Activated CD4-positive, alpha-beta T cell treated with anti-CD3 and anti-CD28 coated beads, Interleukin-2, amount 10 ng/mL, durations not matched to agents 7 days and 5 days (primary cell): ENCODE measurements at regions not wholly inside any gene's neighbourhood (a gene's known extent, or its start where the extent isn't known, plus 50 kb on each side); places are given as distances from the start of the nearest gene placed in this dataset.

ENCODE experiments used
- CTCF ChIA-PET: fragments of 350-600 bp; sonication (Branson Sonifier 250); formaldehyde crosslinking; loops from one replicate; lab custom pipeline; 2021; ENCODE audit warnings: antibody characterized with exemption; lab: Charles Lee
- POLR2A ChIA-PET: fragments of 350-600 bp; sonication (Branson Sonifier 250); formaldehyde crosslinking; loops from one replicate; lab custom pipeline; 2021; ENCODE audit warnings: antibody characterized with exemption; lab: Charles Lee
- DNase-seq: peaks from one replicate; pipeline ENCODE4 v3.0.0-alpha.2; 2020
- H3K27ac Mint-ChIP-seq: one replicate; pipeline ENCODE4 v1.8.0; 2021; ENCODE audit warnings: mild to moderate bottlenecking, moderate library complexity, mixed read lengths
- H3K27me3 Mint-ChIP-seq: one replicate; pipeline ENCODE4 v1.8.0; 2021; ENCODE audit warnings: mixed read lengths
- H3K36me3 Mint-ChIP-seq: one replicate; pipeline ENCODE4 v1.8.0; 2021; ENCODE audit warnings: low read depth, mixed read lengths
- H3K4me1 Mint-ChIP-seq: one replicate; pipeline ENCODE4 v1.8.0; 2021; ENCODE audit warnings: mixed read lengths
- H3K4me3 Mint-ChIP-seq: one replicate; pipeline ENCODE4 v1.8.0; 2021; ENCODE audit warnings: mild to moderate bottlenecking, moderate library complexity, mixed read lengths
- H3K9me3 Mint-ChIP-seq: one replicate; pipeline ENCODE4 v1.8.0; 2021; ENCODE audit warnings: mixed read lengths

DNA sequence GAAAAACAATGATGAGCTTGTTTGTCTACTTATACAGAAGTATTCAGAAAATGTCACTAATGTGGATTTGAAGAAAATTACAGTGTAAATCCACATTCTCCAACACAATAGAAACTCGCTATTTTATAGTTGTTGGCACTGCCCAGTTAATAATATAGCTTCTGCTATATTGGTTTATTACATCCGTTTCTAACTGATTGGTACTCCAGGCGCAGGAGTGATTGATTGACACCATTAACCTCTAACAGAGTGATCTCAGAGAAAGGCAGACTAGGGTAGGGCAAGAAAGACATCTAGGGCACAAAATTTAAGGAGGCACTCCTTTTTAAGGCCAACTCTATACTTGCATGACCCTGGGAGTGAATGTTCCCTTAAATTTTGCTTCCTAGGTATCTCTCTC, 84.0 kb upstream of the MIER3 start:
- POLR2A ChIA-PET: no interaction called here
- H3K9me3 Mint-ChIP-seq: no peaks in the 10 kb centered on the region
- no peaks in the 10 kb centered on the region for H3K36me3 Mint-ChIP-seq
- H3K4me1 Mint-ChIP-seq: peaks cover 3% of the 10 kb centered on the region
- no peak overlapping the region for H3K27ac Mint-ChIP-seq
- DNase-seq: no peak
- no peak overlapping the region for H3K4me3 Mint-ChIP-seq
- CTCF ChIA-PET: no interaction called here
- peaks cover 2% of the 10 kb centered on the region for H3K27me3 Mint-ChIP-seq

DNA sequence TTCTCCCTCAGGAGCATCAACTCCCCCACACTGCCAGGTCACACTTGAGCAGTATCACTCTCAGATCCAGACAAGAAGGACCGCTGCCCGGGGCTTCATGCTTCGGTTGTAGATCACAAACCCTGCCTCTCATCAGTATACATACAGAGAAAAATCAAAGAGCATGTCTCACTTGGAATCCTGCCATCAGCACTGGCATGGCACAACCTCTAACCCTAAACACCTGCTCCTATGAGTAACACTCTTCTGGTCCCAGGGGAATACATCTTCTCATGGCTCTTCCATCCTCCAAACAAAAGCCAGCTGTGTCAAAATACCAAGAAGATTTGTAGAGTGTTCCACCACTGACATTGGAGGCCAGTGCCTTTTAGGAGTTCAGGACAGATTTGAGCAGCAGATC, 84.8 kb upstream of the MIER3 start:
- H3K27ac Mint-ChIP-seq: no peak overlapping the region
- no peaks in the 10 kb centered on the region for H3K4me1 Mint-ChIP-seq
- ChIA-PET POLR2A (no interaction called here), CTCF (no interaction called here)
- no peaks in the 10 kb centered on the region for H3K36me3 Mint-ChIP-seq
- no peak overlapping the region for H3K4me3 Mint-ChIP-seq
- H3K9me3 Mint-ChIP-seq: no peaks in the 10 kb centered on the region
- no peak for DNase-seq
- peaks cover 2% of the 10 kb centered on the region for H3K27me3 Mint-ChIP-seq

DNA sequence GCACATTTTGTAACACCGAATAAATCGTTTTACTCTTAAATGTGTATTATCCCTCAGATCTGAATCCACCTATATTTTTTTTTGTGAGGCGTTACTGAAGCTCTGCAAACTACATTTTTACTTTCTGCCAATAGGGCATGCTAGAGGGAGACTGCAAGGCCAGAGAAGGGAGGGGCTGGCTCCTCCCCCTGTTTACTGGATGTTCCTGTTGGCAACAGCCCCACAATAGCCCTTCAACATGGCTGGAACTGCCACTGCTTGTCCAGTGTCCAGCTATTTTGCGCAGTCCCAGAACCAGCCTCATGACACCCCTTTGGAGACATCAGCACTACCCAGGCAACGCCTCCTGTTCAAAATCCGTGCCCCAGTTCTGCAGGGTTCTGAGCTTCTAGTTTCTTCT, 85.4 kb upstream of the MIER3 start:
- Mint-ChIP-seq H3K27ac (no peak overlapping the region), H3K9me3 (no peaks in the 10 kb centered on the region), H3K4me1 (no peaks in the 10 kb centered on the region), H3K36me3 (no peaks in the 10 kb centered on the region), H3K27me3 (peaks cover 2% of the 10 kb centered on the region), H3K4me3 (no peak overlapping the region)
- no peak for DNase-seq
- POLR2A ChIA-PET: no interaction called here
- CTCF ChIA-PET: no interaction called here

DNA sequence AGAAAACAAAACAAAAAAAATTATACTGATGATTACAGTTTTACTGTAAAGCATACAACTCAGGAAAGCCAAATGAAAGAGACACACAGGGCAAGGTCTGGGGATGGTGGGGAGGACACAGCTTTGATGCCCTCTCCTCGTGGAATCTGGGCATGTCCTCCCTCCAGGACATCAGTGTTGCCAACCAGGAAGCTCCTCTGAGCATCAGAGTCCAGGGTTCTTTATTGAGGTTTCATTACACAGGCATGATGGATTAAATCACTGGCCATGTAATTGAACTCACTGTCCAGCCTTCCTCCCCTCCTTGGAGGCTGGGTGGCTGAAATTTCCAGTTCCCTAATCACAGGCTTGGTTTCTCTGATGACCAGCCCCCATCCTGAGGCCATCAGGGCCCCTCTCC, 89.6 kb upstream of the MIER3 start:
- Mint-ChIP-seq H3K27ac (no peak overlapping the region), H3K27me3 (peaks cover 5% of the 10 kb centered on the region), H3K4me1 (no peaks in the 10 kb centered on the region), H3K9me3 (no peaks in the 10 kb centered on the region), H3K4me3 (no peak overlapping the region), H3K36me3 (no peaks in the 10 kb centered on the region)
- ChIA-PET CTCF (interaction anchor here (0.7 to 1.1 kb wide), 2 partner anchors 31 to 1597 kb away, joined by 3 read pairs; no protein-coding TSS in a partner anchor), POLR2A (no interaction called here)
- DNase-seq: no peak

DNA sequence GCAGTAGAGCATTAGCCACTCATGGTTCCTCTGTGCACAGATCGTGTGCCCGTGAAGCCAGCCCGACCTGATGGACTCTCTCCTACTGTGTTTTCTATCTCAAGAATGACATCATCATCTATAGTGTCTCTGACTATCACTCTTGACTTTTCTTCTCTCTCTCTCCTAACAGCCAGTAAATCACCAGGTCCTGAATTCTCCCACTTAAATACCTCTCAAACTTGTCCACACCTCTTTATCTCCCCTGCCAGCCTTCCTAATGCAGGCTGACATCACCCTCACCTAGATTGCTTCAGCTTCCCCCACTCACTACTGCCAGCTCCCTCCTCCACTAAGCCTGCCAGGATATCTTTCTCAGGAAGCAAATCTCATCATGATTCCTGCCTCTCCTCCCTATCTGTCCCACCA, 90.6 kb upstream of the MIER3 start:
- DNase-seq: no peak
- no peak overlapping the region for H3K4me3 Mint-ChIP-seq
- H3K27me3 Mint-ChIP-seq: peaks cover 5% of the 10 kb centered on the region
- ChIA-PET POLR2A (no interaction called here), CTCF (interaction anchor here (0.7 kb wide), 1 partner anchor 1598 kb away, joined by 3 read pairs; no protein-coding TSS in a partner anchor)
- no peaks in the 10 kb centered on the region for H3K9me3 Mint-ChIP-seq
- no peaks in the 10 kb centered on the region for H3K4me1 Mint-ChIP-seq
- no peaks in the 10 kb centered on the region for H3K36me3 Mint-ChIP-seq
- no peak overlapping the region for H3K27ac Mint-ChIP-seq

DNA sequence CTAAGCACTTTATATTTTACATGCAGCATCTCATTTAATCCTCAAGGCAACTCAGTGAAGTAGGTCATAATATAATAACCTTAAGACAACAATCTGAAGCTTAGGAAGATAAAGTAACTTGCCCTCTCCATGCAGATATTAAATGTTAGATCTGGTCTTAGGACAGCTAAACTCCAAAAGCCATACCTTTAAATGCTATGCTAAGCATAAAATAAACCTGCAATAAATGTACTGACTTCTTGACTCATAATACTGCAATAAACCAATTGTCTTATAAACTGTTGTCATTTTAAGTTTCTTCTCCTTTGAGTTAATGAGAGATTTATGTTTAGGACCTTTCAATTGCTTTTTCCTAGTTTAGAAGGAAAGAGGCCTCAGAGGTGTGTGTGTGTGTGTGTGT, 102.2 kb upstream of the MIER3 start:
- Mint-ChIP-seq H3K27me3 (no peaks in the 10 kb centered on the region), H3K4me3 (no peak overlapping the region), H3K9me3 (no peaks in the 10 kb centered on the region), H3K27ac (no peak overlapping the region), H3K36me3 (no peaks in the 10 kb centered on the region), H3K4me1 (peaks cover 2% of the 10 kb centered on the region)
- POLR2A ChIA-PET: no interaction called here
- DNase-seq: no peak
- CTCF ChIA-PET: interaction anchor here (0.5 kb wide), 1 partner anchor 187 kb away, joined by 3 read pairs; no protein-coding TSS in a partner anchor

DNA sequence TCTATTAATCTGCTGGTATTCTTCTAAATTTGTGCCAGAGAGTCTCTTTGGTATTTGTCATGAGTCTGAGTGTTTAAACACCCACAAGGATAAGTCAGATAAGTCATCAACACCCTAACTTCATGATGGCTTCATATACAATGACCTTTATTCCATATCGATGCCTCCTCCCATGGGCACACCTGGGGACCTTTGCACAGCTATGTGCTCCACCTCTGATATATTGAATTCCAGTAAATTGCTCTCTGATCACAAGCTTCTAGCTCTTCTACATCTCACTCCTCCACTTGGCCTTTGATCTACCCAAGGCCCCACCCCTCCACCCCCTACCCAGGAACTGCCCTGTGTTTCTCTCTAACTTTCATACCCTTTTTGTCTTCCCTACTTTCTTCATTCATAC, 102.7 kb upstream of the MIER3 start:
- H3K4me3 Mint-ChIP-seq: no peak overlapping the region
- ChIA-PET POLR2A (no interaction called here), CTCF (interaction anchor here (0.5 to 1.5 kb wide), 3 partner anchors 46 to 186 kb away, joined by 3 read pairs; no protein-coding TSS in a partner anchor)
- H3K27me3 Mint-ChIP-seq: no peaks in the 10 kb centered on the region
- H3K27ac Mint-ChIP-seq: no peak overlapping the region
- H3K4me1 Mint-ChIP-seq: peaks cover 2% of the 10 kb centered on the region
- no peak for DNase-seq
- no peaks in the 10 kb centered on the region for H3K36me3 Mint-ChIP-seq
- H3K9me3 Mint-ChIP-seq: no peaks in the 10 kb centered on the region

DNA sequence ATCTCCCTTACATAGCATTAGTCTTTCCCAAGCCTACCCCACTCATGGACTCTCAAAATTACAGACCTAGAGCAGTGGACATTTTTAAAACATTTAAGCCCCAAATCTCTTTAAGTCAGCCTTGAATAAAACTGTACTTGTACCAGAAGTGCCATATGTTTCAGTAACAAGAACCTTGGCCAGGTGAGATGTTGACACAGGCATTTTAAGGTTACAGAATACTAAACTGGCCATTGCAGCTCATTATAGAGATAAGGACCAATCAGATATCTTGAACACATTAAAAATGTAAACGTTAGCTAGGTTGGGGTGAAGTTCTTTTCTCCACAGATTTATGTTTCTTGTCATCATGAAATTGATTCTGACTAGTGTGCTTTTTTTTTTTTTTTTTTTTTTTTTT, 103.8 kb upstream of the MIER3 start:
- CTCF ChIA-PET: interaction anchor here (0.6 to 1.5 kb wide), 2 partner anchors 82 to 844 kb away, joined by 3 read pairs; no protein-coding TSS in a partner anchor
- POLR2A ChIA-PET: no interaction called here
- Mint-ChIP-seq H3K4me3 (no peak overlapping the region), H3K36me3 (no peaks in the 10 kb centered on the region), H3K4me1 (peaks cover 2% of the 10 kb centered on the region), H3K27ac (no peak overlapping the region), H3K27me3 (no peaks in the 10 kb centered on the region), H3K9me3 (no peaks in the 10 kb centered on the region)
- DNase-seq: no peak

DNA sequence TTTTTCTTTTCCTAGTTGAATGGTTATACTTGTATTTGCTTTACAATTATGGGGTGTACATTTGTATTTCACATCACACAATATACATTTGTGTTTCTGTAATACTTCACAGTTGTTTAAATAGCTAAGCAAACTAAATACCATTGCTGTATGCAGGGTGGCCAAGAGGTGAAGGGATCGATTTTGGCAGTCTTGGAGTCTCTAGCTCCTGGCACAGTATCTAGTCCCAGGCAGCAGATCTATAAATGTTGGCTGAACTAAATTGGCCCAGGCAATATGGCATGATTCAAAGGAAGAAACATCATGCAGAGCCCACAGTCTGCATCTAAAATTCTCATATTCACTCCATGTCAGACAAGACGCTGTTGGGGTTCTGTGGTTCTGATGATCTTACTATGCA, 110.1 kb upstream of the GPBP1 start:
- H3K36me3 Mint-ChIP-seq: no peaks in the 10 kb centered on the region
- POLR2A ChIA-PET: no interaction called here

DNA sequence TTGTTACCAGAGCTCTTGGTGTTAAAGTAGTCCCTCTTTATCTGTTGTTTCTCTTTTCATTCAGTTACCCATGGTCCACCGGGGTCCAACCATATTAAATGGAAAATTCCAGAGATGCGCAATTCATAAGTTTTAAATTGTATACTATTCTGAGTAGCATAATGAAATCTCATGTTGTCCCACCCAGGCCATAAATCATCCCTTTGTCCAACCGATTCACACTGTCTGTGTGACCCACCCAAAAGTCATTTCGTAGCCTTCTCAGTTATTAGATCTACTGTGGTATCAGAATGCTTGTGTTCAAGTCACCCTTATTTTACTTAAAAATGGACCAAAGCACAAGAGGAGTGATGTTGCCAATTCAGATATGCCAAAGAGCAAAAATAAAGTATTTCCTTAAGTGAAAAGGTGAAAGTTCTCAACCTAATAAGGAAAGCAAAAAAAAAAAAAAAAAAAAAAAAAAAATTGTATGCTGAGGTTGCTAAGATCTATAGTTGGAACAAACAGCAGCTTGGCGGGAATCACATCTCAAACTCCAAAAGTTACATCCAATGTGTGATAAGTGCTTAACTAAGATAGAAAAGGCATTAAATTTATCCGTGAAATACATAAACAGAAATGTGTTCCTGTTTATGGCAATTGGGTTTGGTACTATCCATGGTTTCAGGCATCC, 106.8 kb upstream of the GPBP1 start:
- peaks cover 3% of the 10 kb centered on the region for H3K36me3 Mint-ChIP-seq
- peaks cover 22% of the 10 kb centered on the region for H3K27me3 Mint-ChIP-seq
- no peak overlapping the region for H3K27ac Mint-ChIP-seq
- no peak overlapping the region for H3K4me3 Mint-ChIP-seq
- ChIA-PET CTCF (interaction anchor here (0.7 to 1.3 kb wide), 2 partner anchors 15 to 795 kb away, joined by 3 read pairs; no protein-coding TSS in a partner anchor), POLR2A (no interaction called here)
- H3K4me1 Mint-ChIP-seq: no peaks in the 10 kb centered on the region
- no peak for DNase-seq
- H3K9me3 Mint-ChIP-seq: peaks cover 19% of the 10 kb centered on the region

More for the DNA sequence above, 110.1 kb upstream of the GPBP1 start:
- Mint-ChIP-seq H3K27me3 (peaks cover 12% of the 10 kb centered on the region), H3K4me1 (no peaks in the 10 kb centered on the region), H3K4me3 (no peak overlapping the region), H3K27ac (no peak overlapping the region), H3K9me3 (peaks cover 11% of the 10 kb centered on the region)
- CTCF ChIA-PET: no interaction called here
- no peak for DNase-seq

DNA sequence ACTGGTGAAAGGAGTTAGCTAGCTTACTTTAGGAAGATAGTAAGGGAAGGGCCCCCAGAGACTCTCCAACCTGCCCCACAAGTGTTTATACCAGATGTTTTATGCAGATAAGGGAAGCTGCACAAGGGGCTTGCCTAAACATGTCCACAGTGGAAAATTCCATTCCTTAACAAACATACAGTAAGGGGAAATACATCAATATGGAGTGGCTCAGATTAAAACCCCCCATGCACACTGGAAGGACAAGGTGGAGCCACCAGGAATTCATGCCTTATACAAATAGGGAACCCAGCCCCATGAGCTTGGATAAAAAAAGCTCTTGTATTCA, 106.3 kb upstream of the GPBP1 start:
- H3K27me3 Mint-ChIP-seq: peaks cover 24% of the 10 kb centered on the region
- ChIA-PET POLR2A (no interaction called here), CTCF (interaction anchor here (0.7 to 1.3 kb wide), 2 partner anchors 14 to 795 kb away, joined by 3 read pairs; no protein-coding TSS in a partner anchor)
- H3K27ac Mint-ChIP-seq: no peak overlapping the region
- peaks cover 3% of the 10 kb centered on the region for H3K36me3 Mint-ChIP-seq
- H3K9me3 Mint-ChIP-seq: peaks cover 19% of the 10 kb centered on the region
- no peaks in the 10 kb centered on the region for H3K4me1 Mint-ChIP-seq
- DNase-seq: no peak
- H3K4me3 Mint-ChIP-seq: no peak overlapping the region

DNA sequence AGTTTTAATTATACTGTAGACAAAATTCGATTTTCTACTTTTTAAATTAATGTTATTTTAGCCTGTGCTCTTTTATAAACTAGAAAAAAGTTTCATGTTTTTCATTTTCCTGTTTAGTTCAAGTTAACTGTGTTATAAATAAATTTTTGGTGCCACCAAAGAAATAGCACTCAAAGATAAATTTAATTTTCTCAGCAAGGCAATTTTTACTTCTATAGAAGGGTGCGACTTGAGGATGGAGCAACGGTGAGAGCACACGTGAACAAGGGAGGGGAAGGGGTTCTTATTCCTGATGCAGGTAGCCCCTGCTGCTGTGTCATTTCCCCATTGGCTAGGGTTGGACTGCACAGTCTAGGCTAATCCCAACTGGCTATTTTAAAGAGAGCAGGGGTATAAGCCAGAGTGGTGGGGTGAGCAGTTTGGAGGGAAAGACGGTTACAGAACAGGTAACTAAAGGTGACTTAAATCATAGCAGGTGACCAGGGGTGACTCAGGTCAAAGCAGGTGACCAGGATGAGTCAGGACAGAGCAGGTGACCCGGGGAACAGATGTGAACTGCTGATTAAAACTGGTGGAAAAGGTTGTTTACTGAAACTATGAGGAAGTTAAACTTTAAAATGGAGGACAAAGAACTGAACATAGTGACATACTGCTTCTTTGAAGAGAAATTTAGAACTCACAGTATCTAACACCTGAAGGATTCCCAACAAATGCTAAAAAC, 104.6 kb upstream of the GPBP1 start:
- H3K9me3 Mint-ChIP-seq: peaks cover 18% of the 10 kb centered on the region
- DNase-seq: no peak
- ChIA-PET CTCF (no interaction called here), POLR2A (no interaction called here)
- peaks cover 3% of the 10 kb centered on the region for H3K36me3 Mint-ChIP-seq
- no peak overlapping the region for H3K27ac Mint-ChIP-seq
- peaks cover 26% of the 10 kb centered on the region for H3K27me3 Mint-ChIP-seq
- H3K4me3 Mint-ChIP-seq: no peak overlapping the region
- H3K4me1 Mint-ChIP-seq: no peaks in the 10 kb centered on the region

DNA sequence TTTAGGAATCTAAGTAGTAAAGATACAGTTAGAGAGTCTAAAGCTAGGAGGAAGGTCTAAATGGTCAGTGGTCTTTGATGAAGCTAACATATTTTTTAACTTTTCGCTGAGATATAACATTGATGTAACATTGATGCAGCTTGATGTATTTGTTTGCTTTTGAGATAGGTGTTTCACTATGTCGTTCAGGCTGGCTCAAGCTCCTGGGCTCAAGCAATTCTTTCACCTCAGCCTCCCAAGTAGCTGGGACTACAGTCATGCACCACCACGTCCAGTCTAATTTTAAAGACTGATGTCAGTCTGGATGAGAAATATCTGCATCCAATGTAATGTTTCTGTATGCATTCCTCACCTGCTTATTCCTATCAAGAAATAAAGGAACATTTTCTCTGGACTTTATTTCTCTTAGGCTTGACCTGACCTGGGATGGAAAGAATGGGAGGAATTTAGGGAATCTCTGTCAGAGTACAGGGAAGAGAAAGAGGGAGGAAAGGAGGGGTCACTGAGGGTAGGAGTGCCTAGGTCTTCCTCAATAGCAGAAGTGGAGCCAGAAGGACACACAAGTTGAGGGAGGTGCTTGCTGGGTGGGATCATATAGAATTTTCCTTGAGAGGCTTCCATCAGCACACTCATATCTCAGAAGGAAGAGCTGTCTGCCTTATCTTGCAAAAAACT, 101.5 kb upstream of the GPBP1 start:
- CTCF ChIA-PET: interaction anchor here (1.4 kb wide), 1 partner anchor 31 kb away, joined by 3 read pairs; no protein-coding TSS in a partner anchor
- H3K4me3 Mint-ChIP-seq: no peak overlapping the region

More for the DNA sequence above, 101.5 kb upstream of the GPBP1 start:
- POLR2A ChIA-PET: no interaction called here
- peaks cover 20% of the 10 kb centered on the region for H3K27me3 Mint-ChIP-seq
- peaks cover 3% of the 10 kb centered on the region for H3K36me3 Mint-ChIP-seq
- peaks cover 8% of the 10 kb centered on the region for H3K9me3 Mint-ChIP-seq
- no peak overlapping the region for H3K27ac Mint-ChIP-seq
- no peak for DNase-seq
- no peaks in the 10 kb centered on the region for H3K4me1 Mint-ChIP-seq
